ENCODE measurements at regions not wholly inside any gene's neighbourhood (a gene's known extent, or its start where the extent isn't known, plus 50 kb on each side); places are given as distances from the start of the nearest gene placed in this dataset.

DNA sequence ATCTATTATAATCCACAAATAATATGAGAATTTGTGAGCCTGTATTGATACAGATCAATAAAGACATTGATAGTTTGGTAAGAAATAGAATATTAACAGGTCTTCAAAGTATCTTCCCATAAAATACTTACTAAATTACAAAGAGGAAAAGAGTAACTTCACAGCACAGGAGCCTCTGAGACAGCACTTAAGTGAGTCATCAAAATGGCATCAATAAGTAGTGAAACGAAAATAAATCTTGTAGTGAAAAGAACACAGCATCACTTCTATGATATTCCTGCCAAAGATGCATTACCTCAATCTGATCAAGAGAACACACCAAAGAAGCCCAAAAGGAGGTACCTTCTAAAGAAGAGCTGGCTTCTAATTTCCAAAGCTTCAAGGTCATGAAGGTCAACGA is 116.4 kb downstream of the CBLN2 start:
- Histone ChIP-seq H3K79me2 (ENCODE audit: insufficient read depth, low read length) (no peaks in the 10 kb centered on the region), H3K9me3 (ENCODE audit: insufficient read depth, low read length, severe bottlenecking) (no peaks in the 10 kb centered on the region), H3K36me3 (ENCODE audit: insufficient read depth, low read length) (no peaks in the 10 kb centered on the region), H3K4me1 (ENCODE audit: insufficient read depth, low read length) (no peaks in the 10 kb centered on the region), H3K4me3 (ENCODE audit: low read depth in 1 of 2, low read length in 2 of 2) (no peak overlapping the region), H3K4me2 (ENCODE audit: insufficient read depth, low read length) (no peak overlapping the region), H2AFZ (ENCODE audit: low read depth, low read length) (no peak overlapping the region), H3K9ac (ENCODE audit: low read depth, low read length) (no peak overlapping the region), H3K27me3 (ENCODE audit: insufficient read depth, low read length, poor library complexity) (no peaks in the 10 kb centered on the region), H3K27ac (ENCODE audit: low read length) (no peak overlapping the region), H4K20me1 (ENCODE audit: insufficient read depth, low read length) (no peaks in the 10 kb centered on the region)
- no peak for TF ChIP-seq EZH2 (IDR thresholded peaks at IDR 0.05; ENCODE audit: borderline replicate concordance, low read depth, low read length, severe bottlenecking)
- TF ChIP-seq, protein P1, sequence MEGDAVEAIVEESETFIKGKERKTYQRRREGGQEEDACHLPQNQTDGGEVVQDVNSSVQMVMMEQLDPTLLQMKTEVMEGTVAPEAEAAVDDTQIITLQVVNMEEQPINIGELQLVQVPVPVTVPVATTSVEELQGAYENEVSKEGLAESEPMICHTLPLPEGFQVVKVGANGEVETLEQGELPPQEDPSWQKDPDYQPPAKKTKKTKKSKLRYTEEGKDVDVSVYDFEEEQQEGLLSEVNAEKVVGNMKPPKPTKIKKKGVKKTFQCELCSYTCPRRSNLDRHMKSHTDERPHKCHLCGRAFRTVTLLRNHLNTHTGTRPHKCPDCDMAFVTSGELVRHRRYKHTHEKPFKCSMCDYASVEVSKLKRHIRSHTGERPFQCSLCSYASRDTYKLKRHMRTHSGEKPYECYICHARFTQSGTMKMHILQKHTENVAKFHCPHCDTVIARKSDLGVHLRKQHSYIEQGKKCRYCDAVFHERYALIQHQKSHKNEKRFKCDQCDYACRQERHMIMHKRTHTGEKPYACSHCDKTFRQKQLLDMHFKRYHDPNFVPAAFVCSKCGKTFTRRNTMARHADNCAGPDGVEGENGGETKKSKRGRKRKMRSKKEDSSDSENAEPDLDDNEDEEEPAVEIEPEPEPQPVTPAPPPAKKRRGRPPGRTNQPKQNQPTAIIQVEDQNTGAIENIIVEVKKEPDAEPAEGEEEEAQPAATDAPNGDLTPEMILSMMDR (IDR thresholded peaks at IDR 0.05; ENCODE audit: borderline replicate concordance, extremely low read depth, low read length, poor library complexity, severe bottlenecking): no peak
- DNase-seq (no peak), ATAC-seq (ENCODE audit: insufficient read depth, low read depth) (no peak)

DNA sequence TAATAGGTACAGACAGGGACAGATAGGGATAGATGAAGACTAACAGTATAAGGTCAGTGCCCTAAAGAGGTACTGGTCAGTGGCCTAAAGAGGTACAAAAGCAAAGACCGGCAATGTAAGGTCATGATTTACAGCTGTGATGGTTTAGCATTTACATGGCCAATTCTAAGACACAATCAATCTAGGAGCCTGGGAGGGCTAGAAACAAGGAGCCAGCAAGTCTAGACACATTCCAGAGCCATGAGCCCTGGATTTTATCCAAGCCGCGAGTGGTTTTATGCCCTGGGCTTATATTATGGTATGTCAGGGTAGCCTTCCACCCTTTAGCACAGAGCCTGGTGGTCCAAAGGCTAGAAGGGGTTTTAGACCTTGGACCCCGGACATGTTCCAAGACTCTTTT is 124.2 kb downstream of the CBLN2 start:
- no peak overlapping the region for H3K4me2 ChIP-seq (ENCODE audit: insufficient read depth, low read length)
- no peak overlapping the region for H3K27ac ChIP-seq (ENCODE audit: low read length)
- no peak overlapping the region for H3K9ac ChIP-seq (ENCODE audit: low read depth, low read length)
- no peaks in the 10 kb centered on the region for H3K36me3 ChIP-seq (ENCODE audit: insufficient read depth, low read length)
- H3K4me1 ChIP-seq (ENCODE audit: insufficient read depth, low read length): no peaks in the 10 kb centered on the region
- no peak overlapping the region for H3K4me3 ChIP-seq (ENCODE audit: low read depth in 1 of 2, low read length in 2 of 2)
- H3K79me2 ChIP-seq (ENCODE audit: insufficient read depth, low read length): no peaks in the 10 kb centered on the region
- no peaks in the 10 kb centered on the region for H3K27me3 ChIP-seq (ENCODE audit: insufficient read depth, low read length, poor library complexity)
- H2AFZ ChIP-seq (ENCODE audit: low read depth, low read length): no peak overlapping the region
- TF ChIP-seq EZH2 (IDR thresholded peaks at IDR 0.05; ENCODE audit: borderline replicate concordance, low read depth, low read length, severe bottlenecking): no peak
- TF ChIP-seq, protein P1 (IDR thresholded peaks at IDR 0.05; ENCODE audit: borderline replicate concordance, extremely low read depth, low read length, poor library complexity, severe bottlenecking): no peak
- no peaks in the 10 kb centered on the region for H3K9me3 ChIP-seq (ENCODE audit: insufficient read depth, low read length, severe bottlenecking)
- DNase-seq (no peak), ATAC-seq (ENCODE audit: insufficient read depth, low read depth) (no peak)
- H4K20me1 ChIP-seq (ENCODE audit: insufficient read depth, low read length): no peaks in the 10 kb centered on the region

DNA sequence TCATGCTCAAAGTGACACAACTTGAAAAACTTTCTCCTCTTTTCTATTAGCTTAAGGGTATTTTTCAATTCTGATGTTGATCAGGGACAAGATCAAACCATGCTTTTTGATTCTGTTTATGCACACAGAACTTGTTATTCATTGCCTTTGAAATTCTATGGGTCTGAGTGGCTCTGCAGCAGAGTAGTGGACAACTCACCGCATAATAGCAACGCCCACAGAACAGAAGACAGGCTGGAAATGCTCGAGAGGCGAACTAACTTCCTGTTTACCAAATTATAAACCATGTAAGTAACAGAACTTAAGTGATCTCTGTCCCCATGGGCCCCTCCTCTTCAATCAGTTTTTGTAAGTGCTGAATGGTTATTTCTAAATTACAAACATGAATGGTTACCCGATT is 131.2 kb downstream of the CBLN2 start:
- no peak overlapping the region for H2AFZ ChIP-seq (ENCODE audit: low read depth, low read length)
- H3K79me2 ChIP-seq (ENCODE audit: insufficient read depth, low read length): no peaks in the 10 kb centered on the region
- H3K27me3 ChIP-seq (ENCODE audit: insufficient read depth, low read length, poor library complexity): no peaks in the 10 kb centered on the region
- H3K4me1 ChIP-seq (ENCODE audit: insufficient read depth, low read length): no peaks in the 10 kb centered on the region
- no peak for ATAC-seq (ENCODE audit: insufficient read depth, low read depth)
- H4K20me1 ChIP-seq (ENCODE audit: insufficient read depth, low read length): no peaks in the 10 kb centered on the region
- H3K36me3 ChIP-seq (ENCODE audit: insufficient read depth, low read length): no peaks in the 10 kb centered on the region
- H3K4me3 ChIP-seq (ENCODE audit: low read depth in 1 of 2, low read length in 2 of 2): no peak overlapping the region
- H3K9me3 ChIP-seq (ENCODE audit: insufficient read depth, low read length, severe bottlenecking): no peaks in the 10 kb centered on the region
- TF ChIP-seq, protein P1 (IDR thresholded peaks at IDR 0.05; ENCODE audit: borderline replicate concordance, extremely low read depth, low read length, poor library complexity, severe bottlenecking): no peak
- TF ChIP-seq EZH2 (IDR thresholded peaks at IDR 0.05; ENCODE audit: borderline replicate concordance, low read depth, low read length, severe bottlenecking): no peak
- H3K4me2 ChIP-seq (ENCODE audit: insufficient read depth, low read length): no peak overlapping the region
- no peak overlapping the region for H3K9ac ChIP-seq (ENCODE audit: low read depth, low read length)
- DNase-seq: no peak
- no peak overlapping the region for H3K27ac ChIP-seq (ENCODE audit: low read length)

DNA sequence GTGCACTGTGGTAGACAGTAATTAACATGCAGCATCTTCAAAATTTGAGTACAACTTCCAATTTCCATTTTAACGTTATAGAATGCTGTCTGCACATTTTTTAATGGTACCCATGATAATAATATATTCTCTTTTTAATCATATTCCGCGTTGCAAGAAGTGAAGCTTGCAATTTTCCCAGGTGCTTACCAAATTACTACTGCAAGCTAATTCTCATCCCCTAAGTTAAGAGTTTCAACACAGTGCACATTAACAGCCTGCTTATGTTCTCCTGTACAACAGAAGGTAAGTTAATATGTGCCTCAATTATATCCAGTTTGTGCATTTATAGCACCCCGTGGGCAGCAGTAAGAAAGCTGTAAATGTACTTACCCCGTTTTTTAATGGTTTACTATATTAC is 132.9 kb downstream of the CBLN2 start:
- Histone ChIP-seq H3K36me3 (ENCODE audit: insufficient read depth, low read length) (no peaks in the 10 kb centered on the region), H3K9ac (ENCODE audit: low read depth, low read length) (no peak overlapping the region), H3K9me3 (ENCODE audit: insufficient read depth, low read length, severe bottlenecking) (no peaks in the 10 kb centered on the region), H3K27me3 (ENCODE audit: insufficient read depth, low read length, poor library complexity) (no peaks in the 10 kb centered on the region), H3K4me3 (ENCODE audit: low read depth in 1 of 2, low read length in 2 of 2) (no peak overlapping the region), H3K27ac (ENCODE audit: low read length) (no peak overlapping the region), H3K4me1 (ENCODE audit: insufficient read depth, low read length) (no peaks in the 10 kb centered on the region), H3K79me2 (ENCODE audit: insufficient read depth, low read length) (no peaks in the 10 kb centered on the region), H3K4me2 (ENCODE audit: insufficient read depth, low read length) (no peak overlapping the region), H4K20me1 (ENCODE audit: insufficient read depth, low read length) (no peaks in the 10 kb centered on the region), H2AFZ (ENCODE audit: low read depth, low read length) (no peak overlapping the region)
- TF ChIP-seq, protein P1 (IDR thresholded peaks at IDR 0.05; ENCODE audit: borderline replicate concordance, extremely low read depth, low read length, poor library complexity, severe bottlenecking): no peak
- no peak for TF ChIP-seq EZH2 (IDR thresholded peaks at IDR 0.05; ENCODE audit: borderline replicate concordance, low read depth, low read length, severe bottlenecking)
- DNase-seq (no peak), ATAC-seq (ENCODE audit: insufficient read depth, low read depth) (no peak)
